Activated gamma-delta T cell treated with Interleukin-2 at 50 U/mL for 16 hours (primary cell): ENCODE measurements at regions not wholly inside any gene's neighbourhood (a gene's known extent, or its start where the extent isn't known, plus 50 kb on each side); places are given as distances from the start of the nearest gene placed in this dataset.
"Not testable (repeated sequence)": the region's sequence is repeated elsewhere in the genome, so short reads cannot be mapped to it uniquely, and the experiment has no call there.

Experiments
- DNase-seq: peaks from one replicate; pipeline ENCODE4 v3.0.0-alpha.2; 2020

GRCh38 chr2:75988622-75989021 lies 277.9 kb upstream of the GCFC2 start:
- not testable (repeated sequence) for DNase-seq

GRCh38 chr2:75986617-75987016 lies 275.9 kb upstream of the GCFC2 start:
- no peak for DNase-seq

- DNase-seq: no peak
Measured at GRCh38 chr2:75982719-75983118, 272.0 kb upstream of the GCFC2 start.

- no peak for DNase-seq
Measured at GRCh38 chr2:75964646-75965045, 253.9 kb upstream of the GCFC2 start.

GRCh38 chr2:75960472-75961009 lies 249.8 kb upstream of the GCFC2 start:
- DNase-seq: no peak

- DNase-seq: no peak
Measured at GRCh38 chr2:75959724-75960471, 249.2 kb upstream of the GCFC2 start.

- no peak for DNase-seq
Measured at GRCh38 chr2:75954761-75955160, 244.0 kb upstream of the GCFC2 start.

- DNase-seq: no peak
Measured at GRCh38 chr2:75952173-75952572, 241.5 kb upstream of the GCFC2 start.

GRCh38 chr2:75949385-75950030 lies 238.8 kb upstream of the GCFC2 start:
- no peak for DNase-seq

- no peak for DNase-seq
Measured at GRCh38 chr2:75936311-75936710, 225.6 kb upstream of the GCFC2 start.

- no peak for DNase-seq
Measured at GRCh38 chr2:75932996-75933395, 222.3 kb upstream of the GCFC2 start.

GRCh38 chr2:75928093-75928492 lies 217.4 kb upstream of the GCFC2 start:
- DNase-seq: no peak

- DNase-seq: no peak
Measured at GRCh38 chr2:75925331-75926024, 214.8 kb upstream of the GCFC2 start.

GRCh38 chr2:75922191-75922590 lies 211.5 kb upstream of the GCFC2 start:
- DNase-seq: no peak

- DNase-seq: no peak
Measured at GRCh38 chr2:75920859-75921551, 210.3 kb upstream of the GCFC2 start.

GRCh38 chr2:75915851-75916634 lies 205.3 kb upstream of the GCFC2 start:
- no peak for DNase-seq

- no peak for DNase-seq
Measured at GRCh38 chr2:75896779-75897366, 186.2 kb upstream of the GCFC2 start.

GRCh38 chr2:75894170-75894569 lies 183.5 kb upstream of the GCFC2 start:
- no peak for DNase-seq

GRCh38 chr2:75892490-75892889 lies 181.8 kb upstream of the GCFC2 start:
- no peak for DNase-seq

- no peak for DNase-seq
Measured at GRCh38 chr2:75882530-75882929, 171.8 kb upstream of the GCFC2 start.

GRCh38 chr2:75875606-75876005 lies 164.9 kb upstream of the GCFC2 start:
- not testable (repeated sequence) for DNase-seq
